GM21737 (cell line): ENCODE measurements at regions not wholly inside any gene's neighbourhood (a gene's known extent, or its start where the extent isn't known, plus 50 kb on each side); places are given as distances from the start of the nearest gene placed in this dataset.

Experiments
- ATAC-seq: cut with Tn5 transposase; IDR thresholded peaks from one replicate; pipeline ENCODE4 v1.9.1; 2021; ENCODE audit warnings: mild to moderate bottlenecking, moderate library complexity; ENCODE audit not compliant: unreplicated experiment

- ATAC-seq, result no peak
These were observed 108.9 kb downstream of the CRYAA start for GRCh38 chr21:43277481-43278351.

- ATAC-seq, result no peak
These were observed 108.0 kb downstream of the CRYAA start for GRCh38 chr21:43276811-43277210.

- no peak for ATAC-seq
These were observed 106.8 kb downstream of the CRYAA start for GRCh38 chr21:43275421-43276211.

GRCh38 chr21:43274946-43275310, 106.1 kb downstream of the CRYAA start:
- ATAC-seq, result no peak

- ATAC-seq, result no peak
These were observed 105.5 kb downstream of the CRYAA start for GRCh38 chr21:43274022-43274945.

GRCh38 chr21:43273708-43274021, 104.9 kb downstream of the CRYAA start:
- ATAC-seq, result no peak

GRCh38 chr21:43273016-43273707, 104.4 kb downstream of the CRYAA start:
- no peak for ATAC-seq

GRCh38 chr21:43272591-43272990, 103.8 kb downstream of the CRYAA start:
- ATAC-seq, result no peak

GRCh38 chr21:43271452-43272020, 102.7 kb downstream of the CRYAA start:
- ATAC-seq, result no peak

- no peak for ATAC-seq
These were observed 102.0 kb downstream of the CRYAA start for GRCh38 chr21:43270800-43271301.

- no peak for ATAC-seq
These were observed 101.3 kb downstream of the CRYAA start for GRCh38 chr21:43269957-43270705.

- no peak for ATAC-seq
These were observed 100.6 kb downstream of the CRYAA start for GRCh38 chr21:43269440-43269839.

- no peak for ATAC-seq
These were observed 100.0 kb downstream of the CRYAA start for GRCh38 chr21:43268804-43269186.

- ATAC-seq, result no peak
These were observed 99.4 kb downstream of the CRYAA start for GRCh38 chr21:43268086-43268803.

- no peak for ATAC-seq
These were observed 98.7 kb downstream of the CRYAA start for GRCh38 chr21:43267391-43268085.

- no peak for ATAC-seq
These were observed 97.7 kb downstream of the CRYAA start for GRCh38 chr21:43266534-43266933.

GRCh38 chr21:43262427-43262826, 93.6 kb downstream of the CRYAA start:
- ATAC-seq, result no peak
